ENCODE measurements at regions not wholly inside any gene's neighbourhood (a gene's known extent, or its start where the extent isn't known, plus 50 kb on each side); places are given as distances from the start of the nearest gene placed in this dataset.
"Not testable (repeated sequence)": the region's sequence is repeated elsewhere in the genome, so short reads cannot be mapped to it uniquely, and the experiment has no call there.

DNA sequence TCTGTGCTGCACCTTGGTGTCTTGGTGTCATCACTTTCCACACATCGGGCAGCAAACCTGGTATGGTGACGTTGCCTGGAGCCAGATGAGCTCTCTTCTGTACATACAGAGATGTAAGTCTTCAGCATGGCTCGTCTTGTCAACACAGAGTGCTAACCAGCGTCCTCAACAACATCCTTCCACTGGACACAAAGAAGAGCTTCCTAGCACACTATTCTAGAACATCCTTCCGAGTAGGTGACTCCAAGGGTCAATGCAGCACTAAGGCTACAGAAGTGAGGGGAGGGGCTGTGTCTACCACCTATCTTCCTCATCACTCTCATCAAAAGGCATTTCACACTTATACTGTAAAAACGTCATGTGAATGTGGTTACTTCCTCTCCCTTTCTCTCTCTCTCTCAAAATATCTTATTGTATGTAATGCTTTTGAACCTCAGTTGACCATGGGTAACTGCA, 108.1 kb upstream of the SLC1A4 start:
- Histone ChIP-seq H3K36me3 (no peaks in the 10 kb centered on the region), H3K9me3 (ENCODE audit: severe bottlenecking) (no peaks in the 10 kb centered on the region), H3K27ac (no peak overlapping the region), H3K4me3 (ENCODE audit: low read depth, low read length) (no peak overlapping the region), H3K27me3 (ENCODE audit: insufficient read depth, low read depth, severe bottlenecking) (no peaks in the 10 kb centered on the region)
- no peak for DNase-seq
- TF ChIP-seq, protein P1, sequence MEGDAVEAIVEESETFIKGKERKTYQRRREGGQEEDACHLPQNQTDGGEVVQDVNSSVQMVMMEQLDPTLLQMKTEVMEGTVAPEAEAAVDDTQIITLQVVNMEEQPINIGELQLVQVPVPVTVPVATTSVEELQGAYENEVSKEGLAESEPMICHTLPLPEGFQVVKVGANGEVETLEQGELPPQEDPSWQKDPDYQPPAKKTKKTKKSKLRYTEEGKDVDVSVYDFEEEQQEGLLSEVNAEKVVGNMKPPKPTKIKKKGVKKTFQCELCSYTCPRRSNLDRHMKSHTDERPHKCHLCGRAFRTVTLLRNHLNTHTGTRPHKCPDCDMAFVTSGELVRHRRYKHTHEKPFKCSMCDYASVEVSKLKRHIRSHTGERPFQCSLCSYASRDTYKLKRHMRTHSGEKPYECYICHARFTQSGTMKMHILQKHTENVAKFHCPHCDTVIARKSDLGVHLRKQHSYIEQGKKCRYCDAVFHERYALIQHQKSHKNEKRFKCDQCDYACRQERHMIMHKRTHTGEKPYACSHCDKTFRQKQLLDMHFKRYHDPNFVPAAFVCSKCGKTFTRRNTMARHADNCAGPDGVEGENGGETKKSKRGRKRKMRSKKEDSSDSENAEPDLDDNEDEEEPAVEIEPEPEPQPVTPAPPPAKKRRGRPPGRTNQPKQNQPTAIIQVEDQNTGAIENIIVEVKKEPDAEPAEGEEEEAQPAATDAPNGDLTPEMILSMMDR (IDR thresholded peaks at IDR 0.05; ENCODE audit: low read depth, low read length): no peak

DNA sequence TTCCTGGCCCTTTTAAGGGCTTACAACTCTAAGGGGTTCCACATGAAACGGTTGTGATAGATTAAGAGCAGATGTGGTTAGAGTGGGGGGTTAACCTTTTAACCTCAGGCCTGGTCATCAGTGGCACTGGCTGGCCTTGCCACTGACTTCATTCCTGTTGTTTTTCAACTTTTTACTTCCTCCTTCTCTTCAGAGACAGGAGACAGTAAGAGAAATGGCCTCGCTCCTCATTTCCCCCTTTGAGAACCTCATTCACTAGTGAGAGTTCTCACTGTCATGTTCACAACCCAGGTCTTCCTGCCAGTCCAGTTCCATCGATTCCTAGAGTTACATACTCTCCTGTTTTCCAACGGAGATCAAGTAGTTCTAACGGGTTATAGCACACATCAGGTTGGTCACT, 101.6 kb upstream of the SLC1A4 start:
- no peak overlapping the region for H3K27ac ChIP-seq
- TF ChIP-seq, protein P1 (IDR thresholded peaks at IDR 0.05; ENCODE audit: low read depth, low read length): no peak
- peaks cover 24% of the 10 kb centered on the region for H3K9me3 ChIP-seq (ENCODE audit: severe bottlenecking)
- no peaks in the 10 kb centered on the region for H3K36me3 ChIP-seq
- no peak overlapping the region for H3K4me3 ChIP-seq (ENCODE audit: low read depth, low read length)
- no peaks in the 10 kb centered on the region for H3K27me3 ChIP-seq (ENCODE audit: insufficient read depth, low read depth, severe bottlenecking)
- DNase-seq: no peak

DNA sequence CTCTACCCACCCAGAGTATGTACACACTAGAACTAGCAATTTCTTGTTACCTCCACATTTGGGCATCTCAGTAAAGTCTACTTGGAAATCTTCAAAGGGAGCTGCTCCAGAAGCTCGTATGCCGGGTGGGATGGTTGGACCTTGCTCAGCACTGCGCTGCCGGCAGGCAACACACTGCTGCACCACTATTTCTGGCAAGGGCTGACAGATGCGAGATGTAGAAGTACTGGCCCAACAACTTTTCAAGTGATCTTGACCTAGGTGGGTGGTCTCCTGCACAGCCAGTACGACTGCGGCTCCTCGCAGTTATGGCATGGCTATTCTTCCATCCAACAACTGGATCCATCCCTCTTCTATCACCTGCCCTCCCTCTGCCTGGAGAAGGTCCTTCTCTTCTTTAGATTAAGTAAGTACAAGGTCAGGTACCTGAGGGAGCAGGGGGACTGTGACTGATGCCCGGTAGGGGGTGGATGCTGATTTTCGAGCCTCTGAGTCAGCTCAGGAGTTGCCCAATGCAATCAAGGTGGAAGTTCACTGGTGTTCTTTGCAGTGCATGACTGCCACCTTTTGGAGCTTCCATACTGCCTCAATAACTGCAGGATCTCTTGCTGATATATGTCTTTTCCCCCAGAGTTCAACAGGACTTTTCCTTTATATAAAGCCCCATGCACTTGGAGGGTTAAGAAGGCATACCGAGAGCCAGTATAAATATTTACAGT, 100.4 kb upstream of the SLC1A4 start:
- TF ChIP-seq, protein P1 (IDR thresholded peaks at IDR 0.05; ENCODE audit: low read depth, low read length): peak; percentile 44
- peaks cover 24% of the 10 kb centered on the region for H3K9me3 ChIP-seq (ENCODE audit: severe bottlenecking)
- no peak for DNase-seq
- H3K27me3 ChIP-seq (ENCODE audit: insufficient read depth, low read depth, severe bottlenecking): no peaks in the 10 kb centered on the region
- H3K27ac ChIP-seq: no peak overlapping the region
- no peaks in the 10 kb centered on the region for H3K36me3 ChIP-seq
- H3K4me3 ChIP-seq (ENCODE audit: low read depth, low read length): no peak overlapping the region

DNA sequence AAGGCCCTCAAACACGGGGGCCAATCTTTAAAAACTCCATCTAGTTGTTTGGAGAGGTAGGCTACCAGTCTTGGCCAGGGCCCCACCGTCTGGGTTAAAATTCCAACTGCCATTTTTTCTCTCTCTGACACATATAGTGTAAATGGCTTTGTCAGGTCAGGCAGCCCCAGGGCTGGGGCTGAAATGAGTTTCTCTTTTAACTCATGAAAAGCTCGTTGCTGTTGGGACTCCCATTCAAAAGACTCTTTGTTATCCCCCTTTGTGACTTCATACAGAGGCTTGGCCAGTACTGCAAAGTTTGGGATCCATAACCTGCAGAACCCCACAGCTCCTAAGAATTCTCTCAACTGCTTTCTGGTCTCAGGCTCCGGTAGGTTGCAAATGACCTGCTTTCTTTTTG, 99.4 kb upstream of the SLC1A4 start:
- no peak for DNase-seq
- Histone ChIP-seq H3K4me3 (ENCODE audit: low read depth, low read length) (no peak overlapping the region), H3K27ac (no peak overlapping the region), H3K27me3 (ENCODE audit: insufficient read depth, low read depth, severe bottlenecking) (no peaks in the 10 kb centered on the region), H3K36me3 (no peaks in the 10 kb centered on the region), H3K9me3 (ENCODE audit: severe bottlenecking) (peaks cover 24% of the 10 kb centered on the region)
- TF ChIP-seq, protein P1 (IDR thresholded peaks at IDR 0.05; ENCODE audit: low read depth, low read length): no peak

DNA sequence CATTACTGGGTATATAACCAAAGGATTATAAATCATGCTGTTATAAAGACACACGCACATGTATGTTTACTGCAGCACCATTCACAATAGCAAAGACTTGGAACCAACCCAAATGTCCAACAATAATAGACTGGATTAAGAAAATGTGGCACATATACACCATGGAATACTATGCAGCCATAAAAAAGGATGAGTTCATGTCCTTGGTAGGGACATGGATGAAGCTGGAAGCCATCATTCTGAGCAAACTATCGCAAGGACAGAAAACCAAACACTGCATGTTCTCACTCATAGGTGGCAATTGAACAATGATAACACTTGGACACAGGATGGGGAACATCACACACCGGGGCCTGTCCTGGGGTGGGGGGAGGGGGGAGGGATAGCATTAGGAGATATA, 92.6 kb upstream of the SLC1A4 start:
- not testable (repeated sequence) for H3K4me3 ChIP-seq (ENCODE audit: low read depth, low read length); H3K27me3 ChIP-seq (ENCODE audit: insufficient read depth, low read depth, severe bottlenecking); H3K36me3 ChIP-seq; H3K9me3 ChIP-seq (ENCODE audit: severe bottlenecking); DNase-seq; H3K27ac ChIP-seq

DNA sequence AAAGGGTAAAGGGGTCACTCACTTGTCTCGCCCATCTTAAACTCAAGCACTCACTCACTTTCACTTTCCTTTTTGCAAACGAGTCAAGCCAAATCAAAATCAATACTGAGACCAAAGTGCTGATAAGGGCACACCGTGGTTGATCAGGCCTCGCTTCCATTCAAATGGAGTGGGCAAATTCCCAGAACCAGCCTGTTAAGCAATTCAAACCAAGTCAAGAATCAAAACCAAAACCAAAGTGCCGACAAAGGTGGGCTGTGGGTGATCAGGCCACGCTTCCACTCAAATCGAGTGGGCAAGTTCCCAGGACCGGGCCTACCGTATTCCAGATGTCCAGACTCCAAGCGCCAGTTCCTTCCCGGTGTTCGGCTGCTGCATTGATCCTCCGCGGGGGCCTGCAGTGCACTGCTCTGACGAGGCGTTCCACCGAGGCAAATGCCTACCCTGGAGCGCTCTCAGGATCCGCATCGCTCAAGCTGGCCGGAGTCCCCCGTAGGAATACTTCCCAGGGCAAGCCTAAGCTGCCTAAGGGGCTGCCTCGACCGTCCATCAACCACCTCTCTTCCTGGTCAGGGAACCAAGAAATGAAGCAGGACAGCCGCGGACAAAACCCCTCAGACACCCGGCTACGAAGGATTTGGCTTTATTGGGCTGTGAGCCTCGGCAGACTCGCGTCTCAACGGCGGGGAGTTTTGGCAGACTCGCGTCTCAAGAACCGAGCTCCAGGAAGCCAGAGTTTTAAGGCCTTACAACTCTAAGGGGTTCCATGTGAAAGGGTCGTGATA, 89.9 kb upstream of the SLC1A4 start:
- no peak for DNase-seq
- Histone ChIP-seq H3K27ac (no peak overlapping the region), H3K36me3 (no peaks in the 10 kb centered on the region), H3K4me3 (ENCODE audit: low read depth, low read length) (no peak overlapping the region), H3K27me3 (ENCODE audit: insufficient read depth, low read depth, severe bottlenecking) (no peaks in the 10 kb centered on the region), H3K9me3 (ENCODE audit: severe bottlenecking) (peaks cover 3% of the 10 kb centered on the region)
- TF ChIP-seq, protein P1 (IDR thresholded peaks at IDR 0.05; ENCODE audit: low read depth, low read length): no peak

DNA sequence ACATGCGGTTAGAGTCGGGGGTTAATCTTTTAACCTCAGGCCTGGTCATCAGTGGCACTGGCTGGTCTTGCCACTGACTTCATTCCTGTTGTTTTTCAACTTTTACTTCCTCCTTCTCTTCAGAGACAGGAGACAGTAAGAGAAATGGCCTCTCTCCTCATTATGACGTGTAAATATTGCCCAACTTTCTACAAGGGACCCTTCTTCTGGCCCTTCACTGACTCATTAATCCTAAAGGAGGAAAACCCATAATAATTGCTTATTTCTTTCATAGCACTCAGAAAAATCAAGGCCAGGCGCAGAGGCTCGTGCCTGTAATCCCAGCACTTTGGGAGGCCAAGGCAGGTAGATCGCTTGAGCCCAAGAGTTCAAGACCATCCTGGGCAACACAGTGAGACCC, 89.3 kb upstream of the SLC1A4 start:
- not testable (repeated sequence) for DNase-seq; H3K27ac ChIP-seq; H3K9me3 ChIP-seq (ENCODE audit: severe bottlenecking); H3K36me3 ChIP-seq; H3K4me3 ChIP-seq (ENCODE audit: low read depth, low read length); H3K27me3 ChIP-seq (ENCODE audit: insufficient read depth, low read depth, severe bottlenecking)

Measured in WERI-Rb-1 (cell line).